Keratinocyte (primary cell): ENCODE measurements at regions not wholly inside any gene's neighbourhood (a gene's known extent, or its start where the extent isn't known, plus 50 kb on each side); places are given as distances from the start of the nearest gene placed in this dataset.

Experiments used
- CTCF ChIP-seq, 3 experiments: IDR thresholded peaks in 1 of 3; conservative IDR thresholded peaks in 1 of 3; optimal IDR thresholded peaks in 1 of 3; 2 replicates in 2 of 3; 3 replicates in 1 of 3; pipeline versions ENCODE3 to v1.5.1; 2011; ENCODE audit warnings: low read length in 3 of 3, mild to moderate bottlenecking in 3 of 3, moderate library complexity in 2 of 3, control low read depth in 1 of 3, inconsistent platforms in 1 of 3; ENCODE audit not compliant: insufficient read depth in 2 of 3; ENCODE audit errors: extremely low read depth in 1 of 3
- EZH2 ChIP-seq: IDR thresholded peaks from one replicate; pipeline ENCODE4 v1.6.1; 2012; ENCODE audit warnings: inconsistent platforms, mild to moderate bottlenecking, low read length, moderate library complexity

GRCh38 chrX:140425712-140426395 is 79.0 kb downstream of the SOX3 start:
- TF ChIP-seq EZH2, result no peak
- TF ChIP-seq CTCF (optimal IDR thresholded peaks at IDR 0.05 in 1 of 3, IDR thresholded peaks at IDR 0.05 in 1 of 3, conservative IDR thresholded peaks at IDR 0.05 in 1 of 3; ENCODE audit: extremely low read depth in 1 of 3, insufficient read depth in 2 of 3, low read length in 3 of 3), result no peak
